Activated T-helper 2 cell treated with anti-CD3 and anti-CD28 coated beads, Interferon-gamma antibody, Interleukin-2, Interleukin-4, amounts not matched to agents 10 μg/mL and 5 μg/mL and 100 μg/mL, durations not matched to agents 14 hours and 24 hours and 36 hours (primary cell): ENCODE measurements at regions not wholly inside any gene's neighbourhood (a gene's known extent, or its start where the extent isn't known, plus 50 kb on each side); places are given as distances from the start of the nearest gene placed in this dataset.

Source experiments
- DNase-seq: peaks from one replicate; pipeline ENCODE4 v3.0.0; 2021; ENCODE audit warnings: low spot score
- H3K27ac Mint-ChIP-seq: one replicate; pipeline ENCODE4 v1.8.0; 2021; ENCODE audit warnings: mixed read lengths
- H3K27me3 Mint-ChIP-seq: one replicate; pipeline ENCODE4 v1.8.0; 2021; ENCODE audit warnings: low read depth, mixed read lengths
- H3K36me3 Mint-ChIP-seq: one replicate; pipeline ENCODE4 v1.8.0; 2021; ENCODE audit warnings: low read depth, mixed read lengths
- H3K4me1 Mint-ChIP-seq: one replicate; pipeline ENCODE4 v1.8.0; 2021; ENCODE audit warnings: low read depth, mixed read lengths
- H3K4me3 Mint-ChIP-seq: one replicate; pipeline ENCODE4 v1.8.0; 2021; ENCODE audit warnings: low read depth, mild to moderate bottlenecking, moderate library complexity, mixed read lengths
- H3K9me3 Mint-ChIP-seq: one replicate; pipeline ENCODE4 v1.8.0; 2021; ENCODE audit warnings: mixed read lengths
- intact Hi-C: fragments of 100-400 bp; cut with micrococcal nuclease; formaldehyde crosslinking; loops from one replicate; pipeline ENCODE4 v1.15.1; 2023

DNA sequence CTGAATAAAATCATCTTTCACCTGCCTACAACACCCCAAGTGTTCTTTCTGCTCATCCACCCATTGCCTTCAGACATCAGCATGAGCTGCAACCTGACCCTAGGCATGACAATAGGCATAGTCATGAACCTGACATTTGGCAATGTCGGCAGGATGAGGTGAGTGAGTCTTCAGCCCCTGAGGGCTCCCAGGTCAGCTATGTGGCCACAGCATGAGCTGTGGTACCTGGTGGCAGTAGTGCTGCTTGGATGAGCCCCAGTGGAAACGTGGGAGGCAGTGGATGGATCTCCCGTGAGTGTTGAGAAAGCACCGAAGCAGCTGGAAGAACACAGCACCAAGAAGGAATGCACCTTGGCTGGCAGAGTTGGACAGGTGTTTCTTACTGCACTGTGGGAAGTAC, 334.8 kb upstream of the FAR2 start:
- Mint-ChIP-seq H3K36me3 (no peaks in the 10 kb centered on the region), H3K9me3 (no peaks in the 10 kb centered on the region), H3K4me1 (no peaks in the 10 kb centered on the region), H3K27ac (no peak overlapping the region), H3K4me3 (no peak overlapping the region), H3K27me3 (no peaks in the 10 kb centered on the region)
- intact Hi-C loops = no loop called here
- DNase-seq = no peak

DNA sequence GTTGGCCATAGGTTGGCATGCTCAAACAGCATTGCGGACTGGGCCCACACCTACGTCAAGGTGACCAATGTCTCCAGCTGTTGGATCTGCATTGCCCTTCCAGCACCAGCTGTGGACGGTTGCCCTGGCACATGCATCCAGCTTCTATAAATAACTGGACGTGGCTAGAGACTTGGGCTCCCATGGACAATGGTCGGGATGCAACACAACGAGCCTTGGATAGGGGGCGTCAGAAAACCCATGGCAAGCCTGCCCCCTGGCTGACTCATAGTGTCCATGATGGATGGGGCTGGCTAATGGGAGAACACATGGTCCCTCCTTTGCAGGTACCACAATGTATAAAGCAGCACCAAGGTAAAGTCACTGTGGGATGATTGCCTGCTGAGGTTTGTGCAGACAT, 331.6 kb upstream of the FAR2 start:
- intact Hi-C loops = no loop called here
- no peak overlapping the region for H3K27ac Mint-ChIP-seq
- no peaks in the 10 kb centered on the region for H3K9me3 Mint-ChIP-seq
- H3K4me1 Mint-ChIP-seq = no peaks in the 10 kb centered on the region
- H3K4me3 Mint-ChIP-seq = no peak overlapping the region
- DNase-seq = no peak
- no peaks in the 10 kb centered on the region for H3K36me3 Mint-ChIP-seq
- H3K27me3 Mint-ChIP-seq = no peaks in the 10 kb centered on the region

DNA sequence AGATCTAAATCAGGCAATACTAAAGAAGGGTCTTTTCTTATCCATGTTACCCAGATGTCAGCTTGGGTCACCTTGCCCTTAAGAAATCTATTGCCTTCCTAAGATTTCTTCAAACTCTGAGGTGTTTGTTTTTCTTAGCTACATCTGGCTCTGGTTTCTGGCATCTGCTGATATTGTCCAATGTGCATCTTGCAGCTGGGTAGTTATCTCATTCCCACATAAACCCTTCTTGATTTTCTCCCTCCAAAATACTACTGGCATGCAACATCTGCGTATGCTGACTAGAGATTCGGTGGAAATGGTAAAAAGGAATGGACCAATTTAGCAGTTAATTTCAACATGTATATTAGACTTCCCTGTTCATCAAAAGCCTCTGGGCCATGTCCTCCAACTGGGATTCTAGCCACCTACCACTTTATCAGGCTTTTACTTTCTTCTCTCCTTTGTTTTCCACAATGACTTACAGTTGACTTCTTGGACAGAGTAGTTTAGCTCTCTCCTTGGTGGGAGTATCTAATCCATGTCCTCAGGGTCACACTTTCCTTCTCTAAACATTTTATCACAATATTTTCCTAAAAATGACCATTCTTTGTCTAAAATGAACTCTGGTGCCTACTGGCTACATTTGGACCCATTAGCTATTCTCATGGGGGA, 324.8 kb upstream of the FAR2 start:
- no peak for DNase-seq
- H3K27ac Mint-ChIP-seq = no peak overlapping the region
- no peaks in the 10 kb centered on the region for H3K4me1 Mint-ChIP-seq
- intact Hi-C loops = no loop called here
- no peaks in the 10 kb centered on the region for H3K36me3 Mint-ChIP-seq
- no peaks in the 10 kb centered on the region for H3K9me3 Mint-ChIP-seq
- H3K4me3 Mint-ChIP-seq = no peak overlapping the region
- no peaks in the 10 kb centered on the region for H3K27me3 Mint-ChIP-seq

DNA sequence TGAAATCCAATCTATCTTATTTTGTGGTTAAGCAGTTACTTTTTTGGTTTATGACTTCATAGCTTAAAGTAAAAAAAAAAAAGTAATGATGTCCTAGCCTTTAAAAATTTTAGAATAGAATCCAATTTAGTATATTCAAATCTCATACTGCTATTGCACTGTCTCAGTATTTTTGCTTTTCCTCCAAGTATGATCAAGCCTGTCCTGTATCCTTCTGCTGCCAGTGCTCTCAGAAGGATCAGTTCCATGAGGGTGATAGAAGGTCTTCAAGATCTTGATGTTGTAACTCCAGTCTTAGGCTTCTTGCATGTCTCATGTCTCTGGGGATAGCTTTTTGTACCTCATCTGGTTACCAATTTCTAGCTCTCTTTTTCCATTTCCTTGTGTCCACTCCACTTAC, 324.2 kb upstream of the FAR2 start:
- Mint-ChIP-seq H3K36me3 (no peaks in the 10 kb centered on the region), H3K9me3 (no peaks in the 10 kb centered on the region), H3K27ac (no peak overlapping the region), H3K27me3 (no peaks in the 10 kb centered on the region), H3K4me1 (no peaks in the 10 kb centered on the region), H3K4me3 (no peak overlapping the region)
- no peak for DNase-seq
- intact Hi-C loops = no loop called here

DNA sequence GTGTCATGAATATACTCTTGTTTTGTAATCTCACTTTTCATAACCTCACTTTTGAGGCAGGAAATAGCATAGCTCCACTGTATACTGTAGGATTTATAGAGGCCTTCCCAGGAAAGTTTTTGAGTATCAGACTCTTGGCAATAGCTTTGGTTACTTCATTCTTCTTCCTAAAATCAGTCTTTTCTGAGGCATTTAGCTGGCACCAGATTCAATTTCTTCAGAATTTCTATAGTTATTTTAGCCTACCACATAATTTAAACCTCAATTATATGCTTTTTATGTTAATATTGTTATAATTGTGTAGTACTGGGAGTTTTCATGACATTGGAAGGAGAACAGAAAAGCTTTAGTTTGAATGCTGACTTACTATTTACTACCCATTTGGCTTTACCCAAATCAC, 322.3 kb upstream of the FAR2 start:
- H3K27ac Mint-ChIP-seq = no peak overlapping the region
- intact Hi-C loops = no loop called here
- no peaks in the 10 kb centered on the region for H3K36me3 Mint-ChIP-seq
- no peaks in the 10 kb centered on the region for H3K27me3 Mint-ChIP-seq
- DNase-seq = no peak
- H3K4me3 Mint-ChIP-seq = no peak overlapping the region
- H3K4me1 Mint-ChIP-seq = no peaks in the 10 kb centered on the region
- no peaks in the 10 kb centered on the region for H3K9me3 Mint-ChIP-seq

DNA sequence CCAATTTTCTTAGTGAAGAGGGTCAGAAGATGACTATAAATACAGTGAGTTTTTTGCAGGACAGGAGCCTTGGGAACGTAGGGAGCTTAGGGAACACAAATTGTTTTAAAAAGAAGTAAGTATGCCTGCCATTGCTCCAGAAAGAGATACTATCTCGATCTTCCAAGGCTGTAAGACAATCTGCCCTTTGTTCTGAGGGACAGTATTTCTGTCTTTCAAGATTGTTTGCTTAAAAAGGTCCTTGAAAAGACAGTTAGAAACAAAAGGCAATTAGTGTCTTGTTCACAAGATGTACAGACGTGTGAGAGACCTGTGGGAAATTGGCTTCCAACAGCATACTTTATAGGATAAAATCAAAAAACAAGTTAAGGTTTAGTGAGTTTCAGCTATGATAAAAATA, 321.2 kb upstream of the FAR2 start:
- intact Hi-C loops = no loop called here
- no peak for DNase-seq
- H3K36me3 Mint-ChIP-seq = no peaks in the 10 kb centered on the region
- H3K9me3 Mint-ChIP-seq = no peaks in the 10 kb centered on the region
- no peaks in the 10 kb centered on the region for H3K27me3 Mint-ChIP-seq
- no peak overlapping the region for H3K27ac Mint-ChIP-seq
- H3K4me3 Mint-ChIP-seq = no peak overlapping the region
- H3K4me1 Mint-ChIP-seq = no peaks in the 10 kb centered on the region

DNA sequence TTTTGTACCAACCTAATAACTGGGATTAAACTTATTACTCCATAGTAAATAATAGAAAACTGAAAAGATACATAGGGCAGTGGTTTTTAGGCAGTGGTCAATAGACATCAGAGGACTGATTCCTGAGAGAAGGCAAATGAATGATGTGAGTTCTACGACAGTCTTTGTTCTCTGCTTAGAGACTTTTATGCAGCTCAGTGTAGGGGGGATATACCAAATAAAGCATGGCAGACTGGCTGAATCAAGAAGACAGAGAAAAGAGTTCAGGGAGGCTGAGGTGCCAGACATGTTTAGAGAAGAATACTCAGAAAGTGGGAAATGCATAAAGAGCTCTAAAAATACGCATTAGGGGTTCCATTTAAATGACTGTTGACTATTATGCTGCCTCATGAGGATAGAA, 320.8 kb upstream of the FAR2 start:
- no peaks in the 10 kb centered on the region for H3K36me3 Mint-ChIP-seq
- H3K4me3 Mint-ChIP-seq = no peak overlapping the region
- H3K27me3 Mint-ChIP-seq = no peaks in the 10 kb centered on the region
- H3K9me3 Mint-ChIP-seq = no peaks in the 10 kb centered on the region
- no peak for DNase-seq
- no peaks in the 10 kb centered on the region for H3K4me1 Mint-ChIP-seq
- no peak overlapping the region for H3K27ac Mint-ChIP-seq
- intact Hi-C loops = no loop called here

DNA sequence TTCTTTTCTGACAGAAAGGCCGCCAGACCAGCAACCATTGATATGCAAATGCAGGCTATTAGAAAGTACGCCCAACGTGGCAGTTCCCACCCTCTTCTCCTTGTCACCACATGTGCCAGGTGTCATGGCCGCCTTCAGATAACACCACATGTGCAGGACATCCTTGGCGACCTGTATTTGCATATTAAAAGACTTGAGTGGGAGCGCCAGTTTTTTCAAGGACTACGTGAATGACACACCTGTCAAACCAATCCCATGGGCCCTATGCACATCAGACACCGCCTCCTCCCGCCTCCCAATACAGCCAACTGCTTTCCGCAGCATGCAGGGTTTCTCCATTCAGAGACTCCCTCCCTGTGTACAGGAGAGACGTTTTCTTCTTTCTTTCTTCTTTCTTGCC, 318.6 kb upstream of the FAR2 start:
- H3K27ac Mint-ChIP-seq = no peak overlapping the region

DNA sequence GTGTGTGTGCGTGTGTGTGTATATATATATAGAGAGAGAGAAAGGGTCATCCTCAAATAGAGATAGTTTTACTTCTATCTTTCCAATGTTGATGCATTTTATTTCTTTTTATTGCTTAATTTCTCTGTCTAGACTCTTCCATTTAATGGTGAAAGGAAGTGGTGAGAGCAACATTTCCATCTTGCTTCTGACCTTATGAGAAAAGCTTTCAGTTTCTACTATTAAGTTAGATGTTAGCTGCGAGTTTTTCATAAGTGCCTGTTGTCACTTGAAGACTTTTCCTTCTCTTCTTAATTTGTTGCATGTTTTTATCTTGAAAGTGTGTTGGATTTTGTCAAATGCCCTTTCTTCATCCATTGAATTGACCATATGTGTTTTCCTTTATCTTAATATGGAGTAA, 304.4 kb upstream of the FAR2 start:
- Mint-ChIP-seq H3K27ac (no peak overlapping the region), H3K9me3 (no peaks in the 10 kb centered on the region), H3K4me3 (no peak overlapping the region), H3K27me3 (no peaks in the 10 kb centered on the region), H3K36me3 (no peaks in the 10 kb centered on the region), H3K4me1 (no peaks in the 10 kb centered on the region)
- intact Hi-C loops = no loop called here
- DNase-seq = no peak

More for the DNA sequence above, 318.6 kb upstream of the FAR2 start:
- Mint-ChIP-seq H3K27me3 (no peaks in the 10 kb centered on the region), H3K4me1 (no peaks in the 10 kb centered on the region), H3K36me3 (no peaks in the 10 kb centered on the region), H3K4me3 (no peak overlapping the region), H3K9me3 (no peaks in the 10 kb centered on the region)
- no peak for DNase-seq
- intact Hi-C loops = no loop called here

DNA sequence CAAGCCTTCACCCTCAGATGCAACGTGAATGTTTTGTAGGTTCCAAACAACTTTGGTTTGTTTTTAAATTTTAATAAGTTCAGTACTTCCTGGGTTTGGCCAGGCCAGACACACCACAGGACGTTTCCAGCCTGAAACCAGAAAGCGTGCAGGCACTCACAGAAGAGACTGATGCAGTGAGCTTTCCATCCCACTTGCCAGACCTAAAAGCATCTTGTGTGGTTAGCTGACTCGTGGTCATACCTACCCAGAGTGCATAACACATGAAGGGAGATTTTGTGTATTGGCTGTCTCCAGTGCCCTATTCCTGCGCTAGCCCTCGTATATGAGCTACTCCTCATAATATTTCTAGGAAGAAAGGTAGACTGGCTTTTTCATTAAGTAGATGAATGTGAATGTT, 297.3 kb upstream of the FAR2 start:
- Mint-ChIP-seq H3K9me3 (no peaks in the 10 kb centered on the region), H3K27ac (no peak overlapping the region), H3K4me1 (no peaks in the 10 kb centered on the region), H3K36me3 (no peaks in the 10 kb centered on the region), H3K4me3 (no peak overlapping the region), H3K27me3 (no peaks in the 10 kb centered on the region)
- no peak for DNase-seq
- intact Hi-C loops = no loop called here

DNA sequence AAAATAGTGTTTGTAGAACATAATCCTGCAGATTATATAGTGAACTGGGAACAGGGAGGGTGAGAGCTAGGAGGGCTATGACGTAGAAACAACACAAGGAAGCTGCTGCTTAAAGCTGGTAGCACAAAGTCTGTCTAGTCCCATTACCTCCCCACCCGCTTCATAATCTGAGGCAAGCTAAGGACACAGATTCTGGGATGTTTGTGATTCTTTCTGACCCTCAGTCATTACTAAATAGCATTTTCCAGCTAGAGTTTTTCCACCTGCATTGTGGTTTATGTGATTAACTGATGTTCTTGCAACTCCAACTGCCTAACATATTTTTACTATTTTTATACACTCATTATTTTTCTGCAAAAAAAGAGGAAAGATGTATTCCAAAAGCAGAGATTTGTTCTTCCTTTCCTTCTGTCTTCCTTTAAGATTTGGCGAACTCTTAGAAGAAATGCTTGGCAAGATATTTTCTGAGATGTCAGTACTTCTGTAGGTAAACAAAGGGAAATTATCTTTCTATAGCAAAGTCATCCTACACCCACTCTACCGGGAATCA, 293.2 kb upstream of the FAR2 start:
- no peaks in the 10 kb centered on the region for H3K9me3 Mint-ChIP-seq
- no peaks in the 10 kb centered on the region for H3K4me1 Mint-ChIP-seq
- intact Hi-C loops = no loop called here
- H3K27me3 Mint-ChIP-seq = no peaks in the 10 kb centered on the region
- DNase-seq = no peak
- H3K27ac Mint-ChIP-seq = no peak overlapping the region
- no peak overlapping the region for H3K4me3 Mint-ChIP-seq
- H3K36me3 Mint-ChIP-seq = no peaks in the 10 kb centered on the region

DNA sequence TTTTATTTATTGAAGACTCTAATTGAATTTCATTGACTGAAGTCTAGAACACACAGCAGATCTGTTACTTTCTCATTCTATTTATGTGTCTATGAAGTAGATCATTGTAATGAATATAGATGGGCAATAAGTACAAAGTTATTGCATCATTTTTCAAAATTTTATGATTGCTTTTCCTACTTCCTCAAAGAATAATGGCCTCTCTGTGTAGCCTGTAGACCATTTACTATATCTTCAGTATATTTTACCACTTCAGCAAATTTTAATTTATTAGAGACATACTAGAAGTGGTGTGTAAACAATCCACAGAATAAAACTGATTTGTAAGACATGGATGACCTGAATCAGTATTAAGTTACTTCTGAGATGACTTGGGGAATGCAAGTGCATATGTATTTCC, 291.7 kb upstream of the FAR2 start:
- Mint-ChIP-seq H3K27me3 (no peaks in the 10 kb centered on the region), H3K9me3 (no peaks in the 10 kb centered on the region), H3K4me1 (no peaks in the 10 kb centered on the region), H3K4me3 (no peak overlapping the region), H3K27ac (no peak overlapping the region), H3K36me3 (no peaks in the 10 kb centered on the region)
- DNase-seq = no peak
- intact Hi-C loops = no loop called here

DNA sequence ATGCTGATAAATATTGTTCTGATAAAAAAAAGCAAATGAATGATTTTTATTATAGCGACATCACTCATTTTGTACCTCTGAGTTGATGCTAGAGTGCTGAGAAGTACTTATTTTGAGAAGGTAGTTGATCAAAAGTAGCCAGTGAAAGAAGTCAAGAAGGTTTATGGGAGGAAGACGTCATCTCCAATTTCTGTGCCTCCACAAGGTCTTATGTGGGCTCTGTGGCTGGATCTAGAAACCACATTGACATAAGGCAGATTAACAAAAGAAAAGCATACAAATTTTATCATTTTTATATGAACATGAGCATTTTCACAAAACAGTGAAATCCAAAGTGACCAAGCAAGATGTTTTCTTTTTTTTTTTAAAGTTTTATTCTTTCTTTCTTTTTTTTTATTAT, 289.5 kb upstream of the FAR2 start:
- Mint-ChIP-seq H3K36me3 (no peaks in the 10 kb centered on the region), H3K4me1 (no peaks in the 10 kb centered on the region), H3K4me3 (no peak overlapping the region), H3K27me3 (no peaks in the 10 kb centered on the region), H3K27ac (no peak overlapping the region), H3K9me3 (no peaks in the 10 kb centered on the region)
- intact Hi-C loops = no loop called here
- DNase-seq = no peak

DNA sequence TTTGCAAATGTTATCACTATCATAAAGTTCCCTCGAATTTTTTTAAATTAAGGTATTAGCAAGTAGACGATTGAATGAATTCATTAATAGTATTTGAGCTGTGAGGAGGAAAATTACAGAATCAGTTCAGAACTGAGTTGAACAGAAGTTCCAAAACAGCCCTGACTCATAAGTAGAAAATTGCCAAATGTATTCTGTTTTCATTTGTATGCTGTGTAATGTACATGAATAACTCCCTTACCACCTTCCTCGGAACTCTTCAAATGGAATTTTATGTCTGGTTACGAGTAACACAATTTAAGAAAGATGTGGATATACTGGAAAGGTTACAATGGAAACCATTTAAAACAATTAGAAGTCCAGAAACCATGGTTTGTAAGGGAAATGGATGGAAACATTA, 283.3 kb upstream of the FAR2 start:
- Mint-ChIP-seq H3K36me3 (no peaks in the 10 kb centered on the region), H3K27ac (no peak overlapping the region), H3K4me1 (no peaks in the 10 kb centered on the region), H3K4me3 (no peak overlapping the region), H3K9me3 (no peaks in the 10 kb centered on the region), H3K27me3 (no peaks in the 10 kb centered on the region)
- no peak for DNase-seq
- intact Hi-C loops = no loop called here
